Bronchial epithelial cell (primary cell): ENCODE measurements at regions not wholly inside any gene's neighbourhood (a gene's known extent, or its start where the extent isn't known, plus 50 kb on each side); places are given as distances from the start of the nearest gene placed in this dataset.
"Not testable (repeated sequence)": the region's sequence is repeated elsewhere in the genome, so short reads cannot be mapped to it uniquely, and the experiment has no call there.

Experiments used
- DNase-seq: peaks from one replicate; pipeline ENCODE4 v3.0.0-alpha.2; 2010; ENCODE audit warnings: low read depth
- FAIRE-seq: peaks from 2 replicates; lab custom pipeline; 2011; peaks lifted over from hg19 to GRCh38; lab: Jason Lieb, UNC
- H3K27me3 ChIP-seq: 2 replicates; pipeline ENCODE4 v1.5.1; 2011; ENCODE audit warnings: low read length; ENCODE audit not compliant: control insufficient read depth, insufficient read depth
- H3K36me3 ChIP-seq: 2 replicates; pipeline ENCODE4 v1.5.1; 2011; ENCODE audit warnings: low read length; ENCODE audit not compliant: control insufficient read depth, insufficient read depth
- H3K4me3 ChIP-seq: 2 replicates; pipeline ENCODE4 v1.5.1; 2011; ENCODE audit warnings: mild to moderate bottlenecking, low read depth, low read length, control low read depth
- CTCF ChIP-seq: IDR thresholded peaks from 2 replicates; pipeline ENCODE4 v1.5.1; 2011; ENCODE audit warnings: mild to moderate bottlenecking, moderate library complexity, low read length, control low read depth, inconsistent platforms; ENCODE audit not compliant: insufficient read depth, severe bottlenecking

DNA sequence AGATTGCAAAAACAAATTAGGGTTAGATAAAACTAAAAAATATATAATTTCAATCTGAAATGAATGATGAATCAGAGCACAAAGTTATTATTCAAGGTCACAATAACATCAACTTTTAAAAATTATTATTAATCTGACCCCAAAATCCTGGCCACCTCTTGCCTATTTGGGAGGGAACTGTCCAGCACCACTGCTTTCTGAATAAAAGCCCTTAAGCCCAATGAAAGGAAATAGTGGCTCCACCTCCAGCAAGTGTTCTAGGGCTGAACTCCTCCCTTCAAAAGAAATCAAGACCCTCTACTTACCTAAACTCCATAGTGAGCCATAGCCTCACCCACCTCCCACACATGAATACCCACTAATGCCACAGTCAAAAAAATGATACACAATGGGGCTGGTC is 208.2 kb downstream of the PARM1 start:
- no peak for TF ChIP-seq CTCF
- no peak for FAIRE-seq
- DNase-seq = no peak

DNA sequence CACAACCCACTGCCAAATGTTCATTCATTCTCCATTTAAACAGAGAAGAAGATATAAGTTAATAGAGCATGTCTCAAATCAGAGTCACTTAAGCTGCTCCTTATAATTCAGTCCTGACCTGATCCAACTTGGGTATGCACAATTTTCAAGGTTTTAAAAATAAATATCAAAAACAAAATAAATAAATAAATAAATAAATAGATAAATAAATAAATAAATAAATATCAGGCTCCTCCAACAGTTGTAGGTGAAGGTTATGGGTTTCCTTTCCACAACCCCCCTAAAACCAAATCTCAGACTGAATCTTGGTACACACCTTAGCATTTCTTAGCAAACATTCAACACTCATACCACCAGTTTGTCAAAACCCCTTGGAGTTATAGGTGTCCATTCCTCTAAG is 204.4 kb downstream of the PARM1 start:
- no peak overlapping the region for H3K4me3 ChIP-seq

More for the DNA sequence above, 208.2 kb downstream of the PARM1 start:
- H3K27me3 ChIP-seq = no peaks in the 10 kb centered on the region
- H3K36me3 ChIP-seq = no peaks in the 10 kb centered on the region
- no peak overlapping the region for H3K4me3 ChIP-seq

GRCh38 chr4:75135068-75135825 is 202.3 kb downstream of the PARM1 start:
- FAIRE-seq = no peak
- TF ChIP-seq CTCF = no peak
- DNase-seq = no peak
- Histone ChIP-seq H3K27me3 (no peaks in the 10 kb centered on the region), H3K36me3 (no peaks in the 10 kb centered on the region), H3K4me3 (no peak overlapping the region)

More for the DNA sequence above, 204.4 kb downstream of the PARM1 start:
- no peak for FAIRE-seq
- Histone ChIP-seq H3K27me3 (no peaks in the 10 kb centered on the region), H3K36me3 (no peaks in the 10 kb centered on the region)
- no peak for DNase-seq
- TF ChIP-seq CTCF = no peak

- H3K36me3 ChIP-seq, FAIRE-seq, H3K27me3 ChIP-seq: not testable (repeated sequence)
- peak overlapping the region; percentile 30 for H3K4me3 ChIP-seq
- peak; percentile 32 for DNase-seq
These were observed 194.0 kb downstream of the PARM1 start for GRCh38 chr4:75126870-75127269.

GRCh38 chr4:75126058-75126457 is 193.1 kb downstream of the PARM1 start:
- DNase-seq (no peak), FAIRE-seq (no peak)
- H3K4me3 ChIP-seq = no peak overlapping the region
- TF ChIP-seq CTCF = no peak
- no peaks in the 10 kb centered on the region for H3K27me3 ChIP-seq
- H3K36me3 ChIP-seq = no peaks in the 10 kb centered on the region

DNA sequence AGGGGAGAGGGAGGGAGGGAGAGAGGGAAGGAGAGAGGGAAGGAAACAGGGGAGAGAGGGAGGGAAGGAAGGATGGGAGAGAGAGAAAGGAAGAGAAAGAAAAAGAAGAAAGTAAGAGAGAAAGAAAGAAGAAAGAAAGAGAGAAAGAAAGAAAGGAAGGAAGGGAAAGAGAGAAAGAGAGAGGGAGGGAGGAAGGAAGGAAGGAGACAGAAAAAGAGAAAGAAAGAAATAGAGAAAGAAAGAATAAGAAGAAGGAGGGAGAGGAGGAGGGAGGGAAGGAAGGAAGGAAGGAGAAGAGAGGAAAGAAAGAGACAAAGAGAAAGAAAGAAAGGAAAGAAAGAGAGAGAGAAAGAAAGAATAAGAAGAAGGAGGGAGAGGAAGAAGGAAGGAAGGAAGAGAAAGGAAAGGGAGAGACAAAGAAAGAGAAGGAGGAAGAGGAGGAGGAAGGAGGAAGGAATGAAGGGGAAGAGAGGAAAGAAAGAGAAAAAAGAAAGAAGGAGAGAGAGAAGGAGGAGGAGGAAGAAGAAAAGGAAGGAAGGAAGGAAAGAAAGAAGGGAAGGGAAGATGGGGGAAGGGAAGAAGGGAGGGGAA is 189.6 kb downstream of the PARM1 start:
- no peak for FAIRE-seq
- H3K27me3 ChIP-seq = no peaks in the 10 kb centered on the region
- H3K4me3 ChIP-seq = no peak overlapping the region
- no peak for TF ChIP-seq CTCF
- no peak for DNase-seq
- H3K36me3 ChIP-seq = no peaks in the 10 kb centered on the region
